ENCODE measurements at regions not wholly inside any gene's neighbourhood (a gene's known extent, or its start where the extent isn't known, plus 50 kb on each side); places are given as distances from the start of the nearest gene placed in this dataset.

- H3K9me2 ChIP-seq (ENCODE audit: insufficient read depth), result no peaks in the 10 kb centered on the region
- no peaks in the 10 kb centered on the region for H3K27me3 ChIP-seq (replicated peaks; ENCODE audit: insufficient read depth)
- 92 to 96% methylated on average over 6 of the region's 6 CpGs for WGBS, 2 experiments (ENCODE audit: low coverage in 1 of 2, low lambda C conversion rate in 2 of 2, missing lambda C conversion rate in 2 of 2)
- no peak overlapping the region for H3K4me3 ChIP-seq
- H3K9ac ChIP-seq, result no peak overlapping the region
- H3K36me3 ChIP-seq (ENCODE audit: low read depth), result no peaks in the 10 kb centered on the region
- H3K27ac ChIP-seq, result no peak overlapping the region
- TF ChIP-seq EZH2 (IDR thresholded peaks at IDR 0.05; ENCODE audit: insufficient read depth, poor library complexity, severe bottlenecking), result no peak
- no peak for TF ChIP-seq EZH2phosphoT487 (IDR thresholded peaks at IDR 0.05; ENCODE audit: insufficient read depth, low read depth)
- H3K4me1 ChIP-seq (ENCODE audit: insufficient read depth), result peaks cover 17% of the 10 kb centered on the region
- peaks cover 18% of the 10 kb centered on the region for H3F3A ChIP-seq (ENCODE audit: insufficient read depth)
- H3K9me3 ChIP-seq (ENCODE audit: low read depth), result no peaks in the 10 kb centered on the region
- no peak for DNase-seq
- no peaks in the 10 kb centered on the region for H3K79me2 ChIP-seq (ENCODE audit: insufficient read depth)
- no peaks in the 10 kb centered on the region for H4K20me1 ChIP-seq (ENCODE audit: insufficient read depth)
- H3K4me2 ChIP-seq (ENCODE audit: unreplicated experiment), result no peak overlapping the region
- in situ Hi-C loops (cut with MboI), result no loop called here
- H2AFZ ChIP-seq, result no peak overlapping the region
These were observed 257.9 kb downstream of the PTEN start for GRCh38 chr10:88121361-88121760.

GRCh38 chr10:88122145-88122544, 258.7 kb downstream of the PTEN start:
- in situ Hi-C loops (cut with MboI), result no loop called here
- H3F3A ChIP-seq (ENCODE audit: insufficient read depth), result peaks cover 10% of the 10 kb centered on the region
- no peaks in the 10 kb centered on the region for H3K9me3 ChIP-seq (ENCODE audit: low read depth)
- no peak for DNase-seq
- H3K79me2 ChIP-seq (ENCODE audit: insufficient read depth), result no peaks in the 10 kb centered on the region
- H3K4me3 ChIP-seq, result no peak overlapping the region
- peaks cover 10% of the 10 kb centered on the region for H3K4me1 ChIP-seq (ENCODE audit: insufficient read depth)
- H3K9ac ChIP-seq, result no peak overlapping the region
- no peak overlapping the region for H3K4me2 ChIP-seq (ENCODE audit: unreplicated experiment)
- H3K27ac ChIP-seq, result no peak overlapping the region
- H3K36me3 ChIP-seq (ENCODE audit: low read depth), result no peaks in the 10 kb centered on the region
- no peaks in the 10 kb centered on the region for H3K9me2 ChIP-seq (ENCODE audit: insufficient read depth)
- WGBS, 2 experiments (ENCODE audit: low coverage in 1 of 2, low lambda C conversion rate in 2 of 2, missing lambda C conversion rate in 2 of 2), result 89 to 92% methylated on average over 7 of the region's 7 CpGs
- no peaks in the 10 kb centered on the region for H3K27me3 ChIP-seq (replicated peaks; ENCODE audit: insufficient read depth)
- H2AFZ ChIP-seq, result no peak overlapping the region
- TF ChIP-seq EZH2 (IDR thresholded peaks at IDR 0.05; ENCODE audit: insufficient read depth, poor library complexity, severe bottlenecking) (no peak), EZH2phosphoT487 (IDR thresholded peaks at IDR 0.05; ENCODE audit: insufficient read depth, low read depth) (no peak)
- H4K20me1 ChIP-seq (ENCODE audit: insufficient read depth), result no peaks in the 10 kb centered on the region

DNA sequence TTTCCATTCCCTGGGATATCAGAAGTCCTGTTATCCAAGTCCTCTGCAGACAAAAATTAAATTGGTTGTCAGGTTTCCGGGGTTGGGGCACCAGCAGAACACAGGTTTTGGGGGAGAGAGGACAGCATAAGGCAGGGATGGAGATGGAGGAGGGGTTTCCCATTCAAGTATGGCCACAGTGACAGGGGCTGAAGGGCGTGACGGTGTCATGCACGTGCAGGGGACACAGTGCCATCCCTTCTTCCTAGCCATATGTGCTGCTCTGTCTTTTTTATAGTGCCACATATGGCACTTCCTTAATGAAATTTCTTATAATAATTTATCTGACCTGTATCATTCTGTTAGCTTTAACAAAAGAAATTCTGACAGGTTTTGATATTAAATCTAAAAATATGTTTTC, 259.2 kb downstream of the PTEN start:
- in situ Hi-C loops (cut with MboI), result no loop called here
- H3K4me2 ChIP-seq (ENCODE audit: unreplicated experiment), result no peak overlapping the region
- no peak overlapping the region for H3K27ac ChIP-seq
- 76 to 79% methylated on average over 4 of the region's 4 CpGs for WGBS, 2 experiments (ENCODE audit: low coverage in 1 of 2, low lambda C conversion rate in 2 of 2, missing lambda C conversion rate in 2 of 2)
- TF ChIP-seq EZH2phosphoT487 (IDR thresholded peaks at IDR 0.05; ENCODE audit: insufficient read depth, low read depth) (no peak), EZH2 (IDR thresholded peaks at IDR 0.05; ENCODE audit: insufficient read depth, poor library complexity, severe bottlenecking) (no peak)
- H3K36me3 ChIP-seq (ENCODE audit: low read depth), result no peaks in the 10 kb centered on the region
- peaks cover 6% of the 10 kb centered on the region for H3K4me1 ChIP-seq (ENCODE audit: insufficient read depth)
- H3K9ac ChIP-seq, result no peak overlapping the region
- H2AFZ ChIP-seq, result no peak overlapping the region
- peaks cover 5% of the 10 kb centered on the region; the same call in 1 of the 2 replicates for H3F3A ChIP-seq (ENCODE audit: insufficient read depth)
- H3K27me3 ChIP-seq (replicated peaks; ENCODE audit: insufficient read depth), result no peaks in the 10 kb centered on the region
- H3K9me3 ChIP-seq (ENCODE audit: low read depth), result no peaks in the 10 kb centered on the region
- no peaks in the 10 kb centered on the region for H3K79me2 ChIP-seq (ENCODE audit: insufficient read depth)
- no peak overlapping the region for H3K4me3 ChIP-seq
- no peaks in the 10 kb centered on the region for H4K20me1 ChIP-seq (ENCODE audit: insufficient read depth)
- no peak for DNase-seq
- no peaks in the 10 kb centered on the region for H3K9me2 ChIP-seq (ENCODE audit: insufficient read depth)

DNA sequence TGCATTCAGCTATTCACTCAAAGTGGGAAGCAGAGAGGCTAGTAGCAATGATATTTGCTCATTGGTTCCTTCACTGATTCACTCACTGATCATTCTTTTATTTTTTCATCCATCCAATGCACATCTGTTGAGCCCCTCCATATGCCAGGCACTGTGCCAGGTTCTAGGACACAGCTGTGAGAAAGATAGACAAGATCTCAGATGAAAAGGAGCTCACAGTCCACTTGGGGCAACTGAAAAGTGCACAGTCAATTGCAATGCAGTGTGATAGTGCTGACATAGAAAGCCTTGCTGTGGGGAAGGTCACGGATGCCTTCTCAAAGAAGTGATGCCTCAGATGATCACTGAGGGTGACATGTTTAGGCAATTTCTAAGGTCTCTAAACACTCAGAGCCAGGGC, 262.3 kb downstream of the PTEN start:
- no peak overlapping the region for H3K9ac ChIP-seq
- no peak overlapping the region for H3K4me3 ChIP-seq
- no peaks in the 10 kb centered on the region for H4K20me1 ChIP-seq (ENCODE audit: insufficient read depth)
- H3K4me2 ChIP-seq (ENCODE audit: unreplicated experiment), result no peak overlapping the region
- H3K27ac ChIP-seq, result no peak overlapping the region
- H3K9me3 ChIP-seq (ENCODE audit: low read depth), result no peaks in the 10 kb centered on the region
- in situ Hi-C loops (cut with MboI), result no loop called here
- H3K27me3 ChIP-seq (replicated peaks; ENCODE audit: insufficient read depth), result no peaks in the 10 kb centered on the region
- H3K4me1 ChIP-seq (ENCODE audit: insufficient read depth), result no peaks in the 10 kb centered on the region
- no peak overlapping the region for H2AFZ ChIP-seq
- H3K79me2 ChIP-seq (ENCODE audit: insufficient read depth), result no peaks in the 10 kb centered on the region
- no peaks in the 10 kb centered on the region for H3K9me2 ChIP-seq (ENCODE audit: insufficient read depth)
- no peaks in the 10 kb centered on the region for H3K36me3 ChIP-seq (ENCODE audit: low read depth)
- no peaks in the 10 kb centered on the region for H3F3A ChIP-seq (ENCODE audit: insufficient read depth)
- TF ChIP-seq EZH2 (IDR thresholded peaks at IDR 0.05; ENCODE audit: insufficient read depth, poor library complexity, severe bottlenecking), result no peak
- TF ChIP-seq EZH2phosphoT487 (IDR thresholded peaks at IDR 0.05; ENCODE audit: insufficient read depth, low read depth), result no peak
- no peak for DNase-seq
- 95 to 97% methylated on average over 1 of the region's 1 CpG for WGBS, 2 experiments (ENCODE audit: low coverage in 1 of 2, low lambda C conversion rate in 2 of 2, missing lambda C conversion rate in 2 of 2)

DNA sequence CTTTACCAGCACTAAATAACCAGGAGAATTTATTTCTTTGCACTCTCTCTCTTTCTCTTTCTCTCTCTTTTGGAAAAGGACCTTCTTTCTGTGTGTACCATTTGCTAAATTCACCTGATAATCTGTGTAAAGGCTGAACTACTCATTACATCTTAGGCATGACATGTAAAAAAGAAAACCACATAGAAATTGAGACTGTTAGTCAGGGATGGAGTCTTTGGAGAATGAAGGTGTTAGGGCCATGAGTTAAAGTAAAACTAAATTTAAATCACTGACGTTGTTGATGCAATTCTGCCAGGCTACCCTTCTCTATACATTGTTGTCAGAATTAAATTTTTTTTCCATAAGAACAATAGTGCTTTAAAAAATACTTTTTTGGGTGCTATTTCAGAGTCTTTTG, 263.3 kb downstream of the PTEN start:
- Histone ChIP-seq H3K4me1 (ENCODE audit: insufficient read depth) (no peaks in the 10 kb centered on the region), H3K4me2 (ENCODE audit: unreplicated experiment) (no peak overlapping the region), H3F3A (ENCODE audit: insufficient read depth) (no peaks in the 10 kb centered on the region), H3K9me2 (ENCODE audit: insufficient read depth) (no peaks in the 10 kb centered on the region), H3K27me3 (replicated peaks; ENCODE audit: insufficient read depth) (no peaks in the 10 kb centered on the region), H3K4me3 (no peak overlapping the region), H3K27ac (no peak overlapping the region), H3K79me2 (ENCODE audit: insufficient read depth) (no peaks in the 10 kb centered on the region), H3K9me3 (ENCODE audit: low read depth) (no peaks in the 10 kb centered on the region), H3K36me3 (ENCODE audit: low read depth) (no peaks in the 10 kb centered on the region), H3K9ac (no peak overlapping the region), H4K20me1 (ENCODE audit: insufficient read depth) (no peaks in the 10 kb centered on the region), H2AFZ (no peak overlapping the region)
- TF ChIP-seq EZH2phosphoT487 (IDR thresholded peaks at IDR 0.05; ENCODE audit: insufficient read depth, low read depth), result no peak
- no peak for TF ChIP-seq EZH2 (IDR thresholded peaks at IDR 0.05; ENCODE audit: insufficient read depth, poor library complexity, severe bottlenecking)
- no peak for DNase-seq
- WGBS, 2 experiments (ENCODE audit: low coverage in 1 of 2, low lambda C conversion rate in 2 of 2, missing lambda C conversion rate in 2 of 2), result 80 to 90% methylated on average over 1 of the region's 1 CpG
- in situ Hi-C loops (cut with MboI), result no loop called here
